GM23338 (cell line): ENCODE measurements at regions not wholly inside any gene's neighbourhood (a gene's known extent, or its start where the extent isn't known, plus 50 kb on each side); places are given as distances from the start of the nearest gene placed in this dataset.

Experiments
- ATAC-seq: fragments of 200-7000 bp; cut with Tn5 transposase; 3 replicates; pipeline ENCODE4 v1.9.1; 2020
- DNase-seq: peaks from one replicate; pipeline ENCODE4 v3.0.0-alpha.2; 2015; ENCODE audit warnings: low spot score
- H2AFZ ChIP-seq: fragments of 200-600 bp; sonication (generic); 2 replicates; pipeline ENCODE4 v1.8.0; 2016; ENCODE audit warnings: antibody characterized with exemption, mild to moderate bottlenecking, moderate library complexity
- H3F3A ChIP-seq: fragments of 200-600 bp; sonication (generic); replicated peaks from 2 replicates; pipeline ENCODE4 v1.8.0; 2017; ENCODE audit warnings: antibody characterized with exemption, mixed run types, low read depth
- H3K27ac ChIP-seq: fragments of 200-600 bp; sonication (generic); 2 replicates; pipeline ENCODE4 v1.6.1; 2016; ENCODE audit warnings: low read depth
- H3K27me3 ChIP-seq: fragments of 200-600 bp; sonication (generic); 2 replicates; pipeline ENCODE4 v1.8.0; 2016; ENCODE audit warnings: mild to moderate bottlenecking, mixed run types, moderate library complexity; ENCODE audit not compliant: insufficient read depth
- H3K36me3 ChIP-seq: fragments of 200-600 bp; sonication (generic); 2 replicates; pipeline ENCODE4 v1.8.0; 2016; ENCODE audit warnings: mild to moderate bottlenecking; ENCODE audit not compliant: insufficient read depth
- H3K4me1 ChIP-seq: fragments of 200-600 bp; sonication (generic); 2 replicates; pipeline ENCODE4 v1.8.0; 2016; ENCODE audit warnings: mild to moderate bottlenecking, moderate library complexity; ENCODE audit not compliant: insufficient read depth
- H3K4me2 ChIP-seq: fragments of 200-600 bp; sonication (generic); 2 replicates; pipeline ENCODE4 v1.7.1; 2017; ENCODE audit warnings: mixed run types
- H3K4me3 ChIP-seq: fragments of 200-600 bp; sonication (generic); 2 replicates; pipeline ENCODE4 v1.6.1; 2016; ENCODE audit warnings: mixed run types
- H3K79me2 ChIP-seq: fragments of 200-600 bp; sonication (generic); replicated peaks from 2 replicates; pipeline ENCODE4 v1.8.0; 2017; ENCODE audit warnings: mild to moderate bottlenecking; ENCODE audit not compliant: insufficient read depth
- H3K9me2 ChIP-seq: fragments of 200-600 bp; sonication (generic); 2 replicates; pipeline ENCODE4 v1.8.0; 2017; ENCODE audit not compliant: insufficient read depth
- H4K20me1 ChIP-seq: fragments of 200-600 bp; sonication (generic); replicated peaks from 2 replicates; pipeline ENCODE4 v1.8.0; 2017; ENCODE audit warnings: mild to moderate bottlenecking; ENCODE audit not compliant: insufficient read depth
- H3K27ac Mint-ChIP-seq: 2 replicates; pipeline ENCODE4 v1.8.0; 2020; ENCODE audit warnings: inconsistent platforms, mild to moderate bottlenecking, moderate library complexity, mixed read lengths
- H3K27me3 Mint-ChIP-seq: 3 replicates; pipeline ENCODE4 v1.8.0; 2022; ENCODE audit warnings: low read depth, mild to moderate bottlenecking, moderate library complexity, mixed read lengths, inconsistent platforms; ENCODE audit not compliant: insufficient read depth, poor library complexity
- H3K36me3 Mint-ChIP-seq: 3 replicates; pipeline ENCODE4 v1.8.0; 2021; ENCODE audit warnings: low read depth, mild to moderate bottlenecking, inconsistent platforms, moderate library complexity, mixed read lengths
- H3K4me1 Mint-ChIP-seq: 3 replicates; pipeline ENCODE4 v1.8.0; 2020; ENCODE audit warnings: mild to moderate bottlenecking, inconsistent platforms, mixed read lengths
- H3K4me3 Mint-ChIP-seq: 3 replicates; pipeline ENCODE4 v1.8.0; 2021; ENCODE audit warnings: moderate library complexity, mild to moderate bottlenecking, inconsistent platforms, mixed read lengths
- H3K9me3 Mint-ChIP-seq: 3 replicates; pipeline ENCODE4 v1.8.0; 2020; ENCODE audit warnings: moderate library complexity, mild to moderate bottlenecking, inconsistent platforms, mixed read lengths
- CTCF ChIP-seq, 2 experiments: fragments of 200-600 bp in 1 of 2; sonication (generic) in 1 of 2; conservative IDR thresholded peaks; 2 replicates each; pipeline versions ENCODE4 v1.5.1 to v1.6.1; 2016 to 2017; ENCODE audit warnings: antibody characterized with exemption in 2 of 2, low read depth in 2 of 2, mild to moderate bottlenecking in 2 of 2, moderate library complexity in 1 of 2
- EZH2 ChIP-seq: fragments of 200-600 bp; sonication (generic); IDR thresholded peaks from one replicate; pipeline ENCODE4 v1.8.0; 2017; ENCODE audit warnings: antibody characterized with exemption, mild to moderate bottlenecking, low read depth; ENCODE audit not compliant: unreplicated experiment
- JUNB ChIP-seq: IDR thresholded peaks from one replicate; pipeline ENCODE4 v1.6.1; 2016; ENCODE audit warnings: antibody characterized with exemption; ENCODE audit not compliant: unreplicated experiment
- STAT1 ChIP-seq: IDR thresholded peaks from one replicate; pipeline ENCODE4 v1.6.1; 2016; ENCODE audit warnings: antibody characterized with exemption; ENCODE audit not compliant: unreplicated experiment
- ZNF114 ChIP-seq: fragments of 250-450 bp; sonication (Bioruptor Pico); IDR thresholded peaks from 2 replicates; pipeline ENCODE4 v1.5.0; 2020; ENCODE audit warnings: mild to moderate bottlenecking, moderate library complexity
- ZNF331 ChIP-seq: fragments of 250-450 bp; sonication (Bioruptor Pico); IDR thresholded peaks from 2 replicates; pipeline ENCODE4 v1.5.0; 2020; ENCODE audit warnings: low read depth, mild to moderate bottlenecking, moderate library complexity
- TF ChIP-seq, protein P1 (sequence below): IDR thresholded peaks from one replicate; pipeline ENCODE4 v1.6.1; 2018; ENCODE audit warnings: antibody characterized with exemption; ENCODE audit not compliant: unreplicated experiment

- no peak overlapping the region for H3K27ac Mint-ChIP-seq
- H3K4me3 Mint-ChIP-seq = no peak overlapping the region
- H3K4me3 ChIP-seq = no peak overlapping the region
Measured at GRCh38 chr10:78229489-78229888, 195.8 kb downstream of the RPS24 start.

GRCh38 chr10:78229950-78230675, 196.4 kb downstream of the RPS24 start:
- H3K27ac ChIP-seq = no peak overlapping the region
- Mint-ChIP-seq H3K4me3 (no peak overlapping the region), H3K4me1 (no peaks in the 10 kb centered on the region), H3K9me3 (no peaks in the 10 kb centered on the region), H3K27me3 (peaks cover 2% of the 10 kb centered on the region), H3K36me3 (no peaks in the 10 kb centered on the region), H3K27ac (no peak overlapping the region)
- H3K27me3 ChIP-seq = no peaks in the 10 kb centered on the region
- no peaks in the 10 kb centered on the region for H3F3A ChIP-seq
- no peaks in the 10 kb centered on the region for H3K36me3 ChIP-seq
- no peaks in the 10 kb centered on the region for H3K79me2 ChIP-seq
- TF ChIP-seq ZNF331 (CRISPR knock-in tag) = no peak
- no peak for TF ChIP-seq ZNF114 (CRISPR knock-in tag)
- no peak for TF ChIP-seq CTCF (conservative IDR thresholded peaks at IDR 0.05; ENCODE audit: low read depth in 2 of 2)
- TF ChIP-seq, protein P1, sequence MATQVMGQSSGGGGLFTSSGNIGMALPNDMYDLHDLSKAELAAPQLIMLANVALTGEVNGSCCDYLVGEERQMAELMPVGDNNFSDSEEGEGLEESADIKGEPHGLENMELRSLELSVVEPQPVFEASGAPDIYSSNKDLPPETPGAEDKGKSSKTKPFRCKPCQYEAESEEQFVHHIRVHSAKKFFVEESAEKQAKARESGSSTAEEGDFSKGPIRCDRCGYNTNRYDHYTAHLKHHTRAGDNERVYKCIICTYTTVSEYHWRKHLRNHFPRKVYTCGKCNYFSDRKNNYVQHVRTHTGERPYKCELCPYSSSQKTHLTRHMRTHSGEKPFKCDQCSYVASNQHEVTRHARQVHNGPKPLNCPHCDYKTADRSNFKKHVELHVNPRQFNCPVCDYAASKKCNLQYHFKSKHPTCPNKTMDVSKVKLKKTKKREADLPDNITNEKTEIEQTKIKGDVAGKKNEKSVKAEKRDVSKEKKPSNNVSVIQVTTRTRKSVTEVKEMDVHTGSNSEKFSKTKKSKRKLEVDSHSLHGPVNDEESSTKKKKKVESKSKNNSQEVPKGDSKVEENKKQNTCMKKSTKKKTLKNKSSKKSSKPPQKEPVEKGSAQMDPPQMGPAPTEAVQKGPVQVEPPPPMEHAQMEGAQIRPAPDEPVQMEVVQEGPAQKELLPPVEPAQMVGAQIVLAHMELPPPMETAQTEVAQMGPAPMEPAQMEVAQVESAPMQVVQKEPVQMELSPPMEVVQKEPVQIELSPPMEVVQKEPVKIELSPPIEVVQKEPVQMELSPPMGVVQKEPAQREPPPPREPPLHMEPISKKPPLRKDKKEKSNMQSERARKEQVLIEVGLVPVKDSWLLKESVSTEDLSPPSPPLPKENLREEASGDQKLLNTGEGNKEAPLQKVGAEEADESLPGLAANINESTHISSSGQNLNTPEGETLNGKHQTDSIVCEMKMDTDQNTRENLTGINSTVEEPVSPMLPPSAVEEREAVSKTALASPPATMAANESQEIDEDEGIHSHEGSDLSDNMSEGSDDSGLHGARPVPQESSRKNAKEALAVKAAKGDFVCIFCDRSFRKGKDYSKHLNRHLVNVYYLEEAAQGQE = no peak
- TF ChIP-seq EZH2 = no peak
- no peak for TF ChIP-seq STAT1
- no peak for DNase-seq
- no peaks in the 10 kb centered on the region for H3K4me1 ChIP-seq
- no peak overlapping the region for H3K4me3 ChIP-seq
- H3K9me2 ChIP-seq = peaks cover 5% of the 10 kb centered on the region
- H3K4me2 ChIP-seq = no peak overlapping the region
- H4K20me1 ChIP-seq = no peaks in the 10 kb centered on the region
- H2AFZ ChIP-seq = no peak overlapping the region
- no peak for ATAC-seq

More at GRCh38 chr10:78229489-78229888, 195.8 kb downstream of the RPS24 start:
- H3K36me3 Mint-ChIP-seq = no peaks in the 10 kb centered on the region
- H3K4me1 ChIP-seq = no peaks in the 10 kb centered on the region
- H3K36me3 ChIP-seq = no peaks in the 10 kb centered on the region
- H3K27me3 Mint-ChIP-seq = peaks cover 2% of the 10 kb centered on the region
- H3K27ac ChIP-seq = no peak overlapping the region
- no peaks in the 10 kb centered on the region for H4K20me1 ChIP-seq
- no peaks in the 10 kb centered on the region for H3K4me1 Mint-ChIP-seq
- H3K9me2 ChIP-seq = peaks cover 5% of the 10 kb centered on the region
- H3K79me2 ChIP-seq = no peaks in the 10 kb centered on the region
- no peak overlapping the region for H2AFZ ChIP-seq
- H3F3A ChIP-seq = no peaks in the 10 kb centered on the region
- H3K4me2 ChIP-seq = no peak overlapping the region
- no peaks in the 10 kb centered on the region for H3K9me3 Mint-ChIP-seq
- no peak for ATAC-seq
- TF ChIP-seq ZNF331 (CRISPR knock-in tag) = no peak
- TF ChIP-seq JUNB = no peak
- DNase-seq = no peak
- no peaks in the 10 kb centered on the region for H3K27me3 ChIP-seq
